ENCODE measurements at regions not wholly inside any gene's neighbourhood (a gene's known extent, or its start where the extent isn't known, plus 50 kb on each side); places are given as distances from the start of the nearest gene placed in this dataset.

DNA sequence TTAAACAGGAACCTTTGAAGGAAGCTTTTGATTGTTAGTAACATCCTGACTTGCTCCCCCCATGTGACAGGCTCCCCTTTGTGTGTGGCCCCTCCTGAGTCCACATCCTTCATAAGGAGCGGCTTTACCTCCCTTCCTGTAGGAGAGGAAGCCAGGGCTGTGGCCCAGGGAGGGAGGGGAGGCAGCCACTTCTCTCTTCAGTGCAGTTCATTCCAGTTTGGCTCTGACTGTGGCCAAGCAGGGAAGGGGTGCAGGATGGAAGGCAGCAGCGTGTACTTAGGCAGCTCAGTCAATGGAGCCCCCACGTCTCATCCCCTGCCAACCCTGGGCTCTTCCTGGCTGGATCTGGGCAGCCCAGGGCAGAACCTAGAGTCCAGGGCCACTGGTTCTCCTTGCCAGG is 295.2 kb downstream of the QKI start:
- H3K27ac ChIP-seq (ENCODE audit: extremely low read length, insufficient read depth, low read length) = no peak overlapping the region
- H3K79me2 ChIP-seq (ENCODE audit: insufficient read depth, low read length) = no peaks in the 10 kb centered on the region
- H4K20me1 ChIP-seq (ENCODE audit: insufficient read depth, low read length) = no peaks in the 10 kb centered on the region
- no peak overlapping the region for H3K9ac ChIP-seq (ENCODE audit: insufficient read depth, low read depth, low read length)
- POLR2A ChIA-PET = no interaction called here
- H3K9me3 ChIP-seq (ENCODE audit: low read length) = no peaks in the 10 kb centered on the region
- H3K4me1 ChIP-seq (ENCODE audit: insufficient read depth, low read length) = no peaks in the 10 kb centered on the region
- no peak for TF ChIP-seq HNRNPLL (IDR thresholded peaks at IDR 0.05; ENCODE audit: low read depth, low read length, poor library complexity, severe bottlenecking)
- no peak for TF ChIP-seq ZNF572 (CRISPR knock-in tag; IDR thresholded peaks at IDR 0.05)
- 0% methylated on average over 3 of the region's 3 CpGs for WGBS (ENCODE audit: low lambda C conversion rate)
- H3K36me3 ChIP-seq (replicated peaks in 1 of 2; ENCODE audit: control insufficient read depth in 1 of 2, insufficient read depth in 2 of 2, low read length in 2 of 2) = no peaks in the 10 kb centered on the region
- BruUV-seq (replicated peaks) = no TSS peak
- intact Hi-C loops (cut with micrococcal nuclease; ENCODE audit: unreplicated experiment) (no loop called here), in situ Hi-C loops (cut with HindIII; ENCODE audit: extremely low pct_ligation_motif_present, low pct_unique_long_range_greater_than_20kb) (no loop called here)
- FAIRE-seq = no peak
- H3K4me2 ChIP-seq (ENCODE audit: low read depth, low read length) = no peak overlapping the region
- H3K4me3 ChIP-seq (replicated peaks in 1 of 3; ENCODE audit: insufficient read depth in 1 of 3, low read depth in 2 of 3, low read length in 3 of 3) = no peak overlapping the region
- CTCF ChIA-PET (ENCODE audit: low intra/inter-chr PET ratio, low total read pairs) = no interaction called here
- H2AFZ ChIP-seq (ENCODE audit: low read length) = no peak overlapping the region
- ATAC-seq = no peak
- no peak for DNase-seq (ENCODE audit: low spot score)
- peaks cover 8 to 22% of the 10 kb centered on the region in 2 experiments; a peak in 3 of 5 replicates for H3K27me3 ChIP-seq (ENCODE audit: control insufficient read depth in 1 of 2, insufficient read depth in 2 of 2, low read length in 2 of 2)

DNA sequence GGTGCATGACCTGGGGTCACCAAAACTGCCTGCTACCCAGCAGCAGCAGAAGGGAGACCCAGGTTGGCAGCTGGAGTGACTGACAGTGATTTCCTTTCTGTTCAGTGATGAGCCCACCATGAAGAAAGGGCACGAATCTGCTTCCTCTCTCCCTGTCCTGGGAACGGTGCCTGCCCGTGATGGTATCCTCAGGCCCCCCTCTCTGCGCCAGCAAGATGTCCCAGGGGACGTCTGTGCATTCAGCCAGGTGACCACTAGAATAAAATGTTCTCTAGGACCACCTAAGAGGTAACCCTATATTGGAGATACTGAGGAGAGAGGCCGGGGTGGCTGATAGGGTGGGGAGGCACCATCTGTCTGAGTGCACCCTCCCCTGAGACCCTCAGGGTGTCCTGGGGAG is 294.7 kb downstream of the QKI start:
- H3K36me3 ChIP-seq (replicated peaks in 1 of 2; ENCODE audit: control insufficient read depth in 1 of 2, insufficient read depth in 2 of 2, low read length in 2 of 2) = no peaks in the 10 kb centered on the region
- CTCF ChIA-PET (ENCODE audit: low intra/inter-chr PET ratio, low total read pairs) = no interaction called here
- intact Hi-C loops (cut with micrococcal nuclease; ENCODE audit: unreplicated experiment) = no loop called here
- TF ChIP-seq ZNF224 (CRISPR knock-in tag; IDR thresholded peaks at IDR 0.05) (no peak), ZNF468 (CRISPR knock-in tag; IDR thresholded peaks at IDR 0.05) (no peak)
- TF ChIP-seq, protein P1, sequence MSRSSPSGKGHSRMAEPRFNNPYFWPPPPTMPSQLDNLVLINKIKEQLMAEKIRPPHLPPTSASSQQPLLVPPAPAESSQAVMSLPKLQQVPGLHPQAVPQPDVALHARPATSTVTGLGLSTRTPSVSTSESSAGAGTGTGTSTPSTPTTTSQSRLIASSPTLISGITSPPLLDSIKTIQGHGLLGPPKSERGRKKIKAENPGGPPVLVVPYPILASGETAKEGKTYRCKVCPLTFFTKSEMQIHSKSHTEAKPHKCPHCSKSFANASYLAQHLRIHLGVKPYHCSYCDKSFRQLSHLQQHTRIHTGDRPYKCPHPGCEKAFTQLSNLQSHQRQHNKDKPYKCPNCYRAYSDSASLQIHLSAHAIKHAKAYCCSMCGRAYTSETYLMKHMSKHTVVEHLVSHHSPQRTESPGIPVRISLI (CRISPR knock-in tag; IDR thresholded peaks at IDR 0.05; ENCODE audit: borderline replicate concordance) = no peak
- in situ Hi-C loops (cut with HindIII; ENCODE audit: extremely low pct_ligation_motif_present, low pct_unique_long_range_greater_than_20kb) = no loop called here
- no peak overlapping the region for H3K9ac ChIP-seq (ENCODE audit: insufficient read depth, low read depth, low read length)
- H2AFZ ChIP-seq (ENCODE audit: low read length) = no peak overlapping the region
- no peaks in the 10 kb centered on the region for H3K9me3 ChIP-seq (ENCODE audit: low read length)
- FAIRE-seq (no peak), DNase-seq (ENCODE audit: low spot score) (no peak), ATAC-seq (no peak)
- BruUV-seq (replicated peaks) = no TSS peak
- POLR2A ChIA-PET = no interaction called here
- 2% methylated on average over 6 of the region's 6 CpGs for WGBS (ENCODE audit: low lambda C conversion rate)
- H3K4me3 ChIP-seq (replicated peaks in 1 of 3; ENCODE audit: insufficient read depth in 1 of 3, low read depth in 2 of 3, low read length in 3 of 3) = no peak overlapping the region
- no peaks in the 10 kb centered on the region for H3K79me2 ChIP-seq (ENCODE audit: insufficient read depth, low read length)
- no peaks in the 10 kb centered on the region for H3K4me1 ChIP-seq (ENCODE audit: insufficient read depth, low read length)
- peaks cover 6 to 22% of the 10 kb centered on the region in 2 experiments; a peak in 3 of 5 replicates for H3K27me3 ChIP-seq (ENCODE audit: control insufficient read depth in 1 of 2, insufficient read depth in 2 of 2, low read length in 2 of 2)
- H3K4me2 ChIP-seq (ENCODE audit: low read depth, low read length) = no peak overlapping the region
- H4K20me1 ChIP-seq (ENCODE audit: insufficient read depth, low read length) = no peaks in the 10 kb centered on the region
- no peak overlapping the region for H3K27ac ChIP-seq (ENCODE audit: extremely low read length, insufficient read depth, low read length)

All from HepG2 (cell line).